ENCODE measurements at regions not wholly inside any gene's neighbourhood (a gene's known extent, or its start where the extent isn't known, plus 50 kb on each side); places are given as distances from the start of the nearest gene placed in this dataset.
"Not testable (repeated sequence)": the region's sequence is repeated elsewhere in the genome, so short reads cannot be mapped to it uniquely, and the experiment has no call there.

DNA sequence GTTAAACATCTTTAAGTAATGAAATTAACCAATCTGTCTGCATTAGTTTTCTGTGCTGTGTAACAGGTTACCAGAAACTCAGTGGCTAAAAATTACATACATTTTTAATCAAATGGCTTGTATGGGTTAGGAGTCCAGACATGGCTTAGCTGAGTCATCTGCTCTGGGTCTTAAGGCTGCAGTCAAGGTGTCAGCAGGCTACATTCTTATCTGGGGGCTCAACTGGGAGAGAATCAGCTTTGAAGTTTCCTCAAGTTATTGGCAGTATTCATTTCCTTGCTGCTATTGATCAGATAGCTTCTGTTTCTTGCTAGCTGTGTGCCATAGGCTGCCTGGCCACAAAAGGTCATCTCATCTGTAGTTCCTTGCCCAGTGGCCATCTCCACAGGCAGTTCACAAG is 1163.0 kb downstream of the DIAPH3 start:
- Histone ChIP-seq H3K27me3 (ENCODE audit: control insufficient read depth, insufficient read depth, low read length) (no peaks in the 10 kb centered on the region), H3K9ac (ENCODE audit: low read length) (no peak overlapping the region), H3K27ac (ENCODE audit: low read length) (no peak overlapping the region), H3K9me3 (ENCODE audit: control insufficient read depth, low read depth, low read length) (no peaks in the 10 kb centered on the region), H3K4me1 (ENCODE audit: control insufficient read depth, low read depth, low read length) (peaks cover 7% of the 10 kb centered on the region), H3K36me3 (ENCODE audit: control insufficient read depth, low read depth, low read length) (no peaks in the 10 kb centered on the region), H3K4me3 (ENCODE audit: low read length) (no peak overlapping the region)

DNA sequence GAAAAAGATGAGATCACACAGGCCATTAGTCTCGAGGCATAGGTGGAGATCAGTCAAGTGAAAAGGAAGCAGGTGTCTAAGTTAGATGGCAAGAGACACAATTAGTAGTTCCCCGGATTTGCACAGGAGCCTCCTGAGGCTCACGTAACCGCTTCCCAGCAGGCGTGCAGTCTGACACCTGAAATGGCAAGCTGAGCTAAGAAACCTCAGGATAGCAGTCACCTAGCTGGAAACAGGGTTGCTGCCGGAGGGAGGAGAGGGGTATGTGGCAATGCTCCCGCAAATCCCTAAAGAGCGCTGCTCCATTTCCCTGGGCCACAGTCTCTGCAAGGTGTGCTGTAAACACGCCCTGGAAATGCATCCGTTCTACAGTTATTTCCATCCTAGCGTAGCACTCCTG is 1151.0 kb downstream of the DIAPH3 start:
- Histone ChIP-seq H3K9ac (ENCODE audit: low read length) (no peak overlapping the region), H3K36me3 (ENCODE audit: control insufficient read depth, low read depth, low read length) (no peaks in the 10 kb centered on the region), H3K27me3 (ENCODE audit: control insufficient read depth, insufficient read depth, low read length) (no peaks in the 10 kb centered on the region)

DNA sequence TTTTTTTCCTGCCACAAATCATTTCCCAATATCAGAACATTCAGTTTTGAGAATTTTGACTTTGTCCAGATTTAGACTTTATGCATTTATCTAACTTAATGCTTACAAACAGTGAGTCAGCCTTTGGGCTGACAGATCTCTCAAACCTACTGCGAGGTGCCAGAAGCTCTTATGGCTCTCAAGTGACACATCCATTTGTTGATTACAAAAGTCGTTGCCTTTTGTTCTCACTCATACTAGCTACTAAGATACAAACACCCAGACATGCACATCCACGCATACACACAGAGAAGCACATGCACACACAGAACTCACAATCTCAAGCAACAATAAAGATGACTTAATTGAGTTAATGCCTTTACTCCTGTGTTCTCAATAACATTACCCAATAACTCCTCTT is 1147.5 kb downstream of the DIAPH3 start:
- Histone ChIP-seq H3K36me3 (ENCODE audit: control insufficient read depth, low read depth, low read length) (no peaks in the 10 kb centered on the region), H3K4me1 (ENCODE audit: control insufficient read depth, low read depth, low read length) (peaks cover 9% of the 10 kb centered on the region), H3K4me3 (ENCODE audit: low read length) (no peak overlapping the region), H3K9me3 (ENCODE audit: control insufficient read depth, low read depth, low read length) (no peaks in the 10 kb centered on the region), H3K27ac (ENCODE audit: low read length) (no peak overlapping the region), H3K9ac (ENCODE audit: low read length) (no peak overlapping the region), H3K27me3 (ENCODE audit: control insufficient read depth, insufficient read depth, low read length) (no peaks in the 10 kb centered on the region)

More for the DNA sequence above, 1151.0 kb downstream of the DIAPH3 start:
- no peak overlapping the region for H3K4me3 ChIP-seq (ENCODE audit: low read length)
- H3K4me1 ChIP-seq (ENCODE audit: control insufficient read depth, low read depth, low read length): no peaks in the 10 kb centered on the region
- no peak overlapping the region for H3K27ac ChIP-seq (ENCODE audit: low read length)
- no peaks in the 10 kb centered on the region for H3K9me3 ChIP-seq (ENCODE audit: control insufficient read depth, low read depth, low read length)

DNA sequence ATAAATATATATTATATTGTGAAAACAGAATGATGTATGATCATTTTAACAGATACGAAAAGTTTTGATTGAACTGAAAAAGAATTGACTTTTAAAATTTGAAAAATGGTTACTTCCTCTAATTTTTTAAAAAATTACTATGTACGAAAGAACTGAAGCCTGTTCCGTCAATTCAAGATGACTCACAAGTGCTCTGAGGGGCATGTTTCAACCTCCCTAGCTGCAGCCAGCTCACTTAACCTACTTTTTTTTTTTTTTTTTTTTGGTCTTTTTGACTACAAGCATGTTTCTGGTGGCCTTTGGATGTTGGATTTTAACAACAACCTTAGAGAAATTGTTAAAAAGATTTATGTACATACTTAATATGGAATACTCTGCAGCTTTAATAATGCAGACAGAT is 1139.3 kb downstream of the DIAPH3 start:
- Histone ChIP-seq H3K27me3 (ENCODE audit: control insufficient read depth, insufficient read depth, low read length) (no peaks in the 10 kb centered on the region), H3K9ac (ENCODE audit: low read length) (no peak overlapping the region), H3K4me3 (ENCODE audit: low read length) (no peak overlapping the region), H3K27ac (ENCODE audit: low read length) (no peak overlapping the region), H3K4me1 (ENCODE audit: control insufficient read depth, low read depth, low read length) (no peaks in the 10 kb centered on the region), H3K9me3 (ENCODE audit: control insufficient read depth, low read depth, low read length) (no peaks in the 10 kb centered on the region), H3K36me3 (ENCODE audit: control insufficient read depth, low read depth, low read length) (no peaks in the 10 kb centered on the region)

DNA sequence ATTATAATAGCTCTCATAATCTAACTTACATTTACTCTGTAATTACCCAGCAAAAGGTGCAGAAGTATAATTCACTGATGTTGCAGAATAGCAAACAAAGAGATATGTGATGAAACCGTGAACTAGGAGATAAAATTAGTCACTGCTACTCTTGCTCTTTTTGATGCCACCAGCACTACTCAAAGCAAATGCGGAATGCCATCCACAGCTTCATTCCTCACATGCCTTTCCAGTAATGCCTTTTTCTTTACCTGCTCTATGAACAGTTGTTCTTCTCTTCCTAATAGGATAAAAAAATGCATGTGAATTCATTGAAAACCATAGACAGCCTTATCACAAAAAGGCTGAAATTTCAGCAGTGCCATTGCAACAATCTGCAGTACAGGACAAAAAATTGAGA is 1129.5 kb downstream of the DIAPH3 start:
- no peak overlapping the region for H3K4me3 ChIP-seq (ENCODE audit: low read length)
- no peaks in the 10 kb centered on the region for H3K9me3 ChIP-seq (ENCODE audit: control insufficient read depth, low read depth, low read length)
- H3K27ac ChIP-seq (ENCODE audit: low read length): no peak overlapping the region
- no peak overlapping the region for H3K9ac ChIP-seq (ENCODE audit: low read length)
- no peaks in the 10 kb centered on the region for H3K36me3 ChIP-seq (ENCODE audit: control insufficient read depth, low read depth, low read length)
- no peaks in the 10 kb centered on the region for H3K27me3 ChIP-seq (ENCODE audit: control insufficient read depth, insufficient read depth, low read length)
- H3K4me1 ChIP-seq (ENCODE audit: control insufficient read depth, low read depth, low read length): peaks cover 4% of the 10 kb centered on the region

DNA sequence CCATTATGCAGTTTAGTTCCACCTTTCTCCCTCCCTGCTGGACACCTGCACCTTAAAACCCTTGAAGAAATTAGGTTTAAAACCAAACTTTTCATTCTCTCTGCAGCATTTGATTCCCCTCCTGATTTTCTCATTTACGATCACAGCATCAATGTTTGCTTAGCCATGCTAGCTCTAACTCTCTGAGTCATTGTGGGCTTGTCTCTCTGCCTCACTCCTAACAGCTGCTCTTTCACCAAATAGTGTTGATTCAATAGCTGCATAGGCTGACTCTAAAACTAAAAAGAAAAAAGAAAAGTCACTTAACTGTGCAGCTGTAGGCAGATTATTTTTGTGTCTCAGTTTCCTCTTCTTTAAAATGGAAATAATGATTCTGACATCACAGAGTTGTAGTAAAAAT is 1124.9 kb downstream of the DIAPH3 start:
- peaks cover 4% of the 10 kb centered on the region for H3K4me1 ChIP-seq (ENCODE audit: control insufficient read depth, low read depth, low read length)
- no peaks in the 10 kb centered on the region for H3K36me3 ChIP-seq (ENCODE audit: control insufficient read depth, low read depth, low read length)
- no peak overlapping the region for H3K9ac ChIP-seq (ENCODE audit: low read length)
- H3K27ac ChIP-seq (ENCODE audit: low read length): no peak overlapping the region
- no peak overlapping the region for H3K4me3 ChIP-seq (ENCODE audit: low read length)
- no peaks in the 10 kb centered on the region for H3K27me3 ChIP-seq (ENCODE audit: control insufficient read depth, insufficient read depth, low read length)
- no peaks in the 10 kb centered on the region for H3K9me3 ChIP-seq (ENCODE audit: control insufficient read depth, low read depth, low read length)

DNA sequence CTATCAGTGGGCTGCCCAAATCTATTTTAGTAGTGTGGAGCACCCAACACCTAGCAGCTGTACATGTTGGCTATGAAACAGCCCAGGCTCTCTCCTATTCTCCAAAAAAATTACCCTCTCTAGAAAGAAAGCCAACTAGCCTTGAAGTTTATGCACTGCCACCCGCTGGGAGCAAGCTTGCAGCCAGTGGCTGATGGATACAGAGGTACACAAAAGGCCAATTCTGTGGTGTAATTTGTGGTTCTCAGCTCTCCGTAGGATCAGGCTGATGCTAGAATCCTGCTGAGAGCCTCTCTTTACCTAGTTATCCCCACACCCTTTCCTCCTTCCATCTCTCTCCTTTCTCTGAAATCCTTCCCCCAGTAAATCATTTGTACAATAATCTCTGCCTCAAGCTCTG is 1120.7 kb downstream of the DIAPH3 start:
- no peak overlapping the region for H3K9ac ChIP-seq (ENCODE audit: low read length)
- no peaks in the 10 kb centered on the region for H3K4me1 ChIP-seq (ENCODE audit: control insufficient read depth, low read depth, low read length)
- no peak overlapping the region for H3K4me3 ChIP-seq (ENCODE audit: low read length)
- no peaks in the 10 kb centered on the region for H3K27me3 ChIP-seq (ENCODE audit: control insufficient read depth, insufficient read depth, low read length)
- H3K36me3 ChIP-seq (ENCODE audit: control insufficient read depth, low read depth, low read length): no peaks in the 10 kb centered on the region
- H3K9me3 ChIP-seq (ENCODE audit: control insufficient read depth, low read depth, low read length): no peaks in the 10 kb centered on the region
- H3K27ac ChIP-seq (ENCODE audit: low read length): no peak overlapping the region

DNA sequence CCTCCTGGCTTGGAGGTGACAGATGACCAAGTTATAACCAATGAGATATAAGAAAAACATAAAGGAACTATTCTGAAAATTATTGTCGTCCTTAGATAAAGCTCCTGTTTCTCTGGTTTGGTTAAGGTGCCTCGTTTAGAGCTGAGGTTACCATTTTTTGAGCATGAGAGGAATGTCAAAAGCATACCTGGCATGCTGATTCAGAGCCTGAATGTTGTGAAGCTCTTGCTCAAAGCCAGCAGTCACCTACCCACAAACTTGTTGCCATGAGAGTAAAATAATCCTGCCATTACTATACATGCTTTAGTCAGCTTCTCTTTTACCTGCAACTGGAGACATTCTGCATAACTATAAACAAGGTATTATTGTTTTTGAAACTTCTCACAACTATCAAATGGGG is 1116.2 kb downstream of the DIAPH3 start:
- Histone ChIP-seq H3K27me3 (ENCODE audit: control insufficient read depth, insufficient read depth, low read length) (no peaks in the 10 kb centered on the region), H3K4me1 (ENCODE audit: control insufficient read depth, low read depth, low read length) (no peaks in the 10 kb centered on the region), H3K4me3 (ENCODE audit: low read length) (no peak overlapping the region), H3K9ac (ENCODE audit: low read length) (no peak overlapping the region), H3K27ac (ENCODE audit: low read length) (no peak overlapping the region), H3K9me3 (ENCODE audit: control insufficient read depth, low read depth, low read length) (no peaks in the 10 kb centered on the region), H3K36me3 (ENCODE audit: control insufficient read depth, low read depth, low read length) (no peaks in the 10 kb centered on the region)

DNA sequence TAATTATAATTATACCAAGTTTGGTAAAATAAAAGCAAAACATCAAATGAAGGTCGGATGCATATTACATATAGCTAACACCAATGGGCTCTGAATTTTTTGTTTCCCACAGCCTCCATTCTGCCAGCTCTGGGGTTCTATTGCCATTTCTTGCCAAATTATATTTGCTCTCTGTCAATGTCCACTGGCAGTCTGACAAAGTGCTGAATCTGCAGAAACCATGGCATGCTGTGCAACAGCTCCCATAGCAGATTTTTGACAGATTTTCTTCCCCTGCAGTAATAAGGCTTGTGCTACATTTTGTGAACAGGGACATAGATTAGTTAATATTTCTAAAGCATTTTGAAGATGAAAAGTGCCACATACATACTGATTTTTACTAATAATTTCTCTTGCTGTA is 1102.1 kb downstream of the DIAPH3 start:
- Histone ChIP-seq H3K36me3 (ENCODE audit: control insufficient read depth, low read depth, low read length) (no peaks in the 10 kb centered on the region), H3K4me1 (ENCODE audit: control insufficient read depth, low read depth, low read length) (no peaks in the 10 kb centered on the region)

DNA sequence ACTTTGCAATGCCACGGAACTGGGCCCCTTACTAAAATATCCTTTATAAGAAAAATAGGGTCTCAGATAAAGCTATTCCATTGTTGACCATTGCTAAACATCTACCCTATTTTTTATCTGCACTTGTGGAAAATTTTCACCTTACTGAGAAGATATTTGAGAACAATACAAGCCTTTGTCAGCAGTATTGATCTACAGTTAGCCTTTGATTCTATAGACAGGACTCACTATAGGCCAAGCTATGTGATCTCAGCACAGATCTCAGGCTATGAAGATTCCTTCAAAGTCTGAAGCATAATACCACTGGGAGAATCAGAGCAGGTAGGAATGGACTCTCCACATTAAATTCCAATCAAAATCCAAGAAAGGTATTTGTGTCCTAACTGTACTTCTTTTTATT is 1099.7 kb downstream of the DIAPH3 start:
- H3K27me3 ChIP-seq (ENCODE audit: control insufficient read depth, insufficient read depth, low read length): no peaks in the 10 kb centered on the region

More for the DNA sequence above, 1102.1 kb downstream of the DIAPH3 start:
- Histone ChIP-seq H3K9ac (ENCODE audit: low read length) (no peak overlapping the region), H3K4me3 (ENCODE audit: low read length) (no peak overlapping the region), H3K27me3 (ENCODE audit: control insufficient read depth, insufficient read depth, low read length) (no peaks in the 10 kb centered on the region), H3K27ac (ENCODE audit: low read length) (no peak overlapping the region), H3K9me3 (ENCODE audit: control insufficient read depth, low read depth, low read length) (no peaks in the 10 kb centered on the region)

DNA sequence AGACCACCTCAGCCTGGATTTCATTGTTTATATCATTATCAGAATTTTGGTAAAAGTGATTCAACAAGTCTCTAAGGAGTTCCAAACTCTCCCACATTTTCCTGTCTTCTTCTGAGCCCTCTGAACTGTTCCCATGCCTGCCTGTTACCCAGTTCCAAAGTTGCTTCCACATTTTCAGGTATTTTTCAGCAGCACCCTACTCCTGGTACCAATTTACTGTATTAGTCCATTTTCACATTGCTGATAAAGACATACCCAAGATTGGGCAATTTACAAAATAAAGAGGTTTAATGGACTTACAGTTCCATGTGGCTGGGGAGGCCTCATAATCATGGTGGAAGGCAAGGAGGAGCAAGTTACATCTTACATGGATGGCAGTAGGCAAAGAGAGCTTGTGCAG is 1087.3 kb downstream of the DIAPH3 start:
- H3K27ac ChIP-seq (ENCODE audit: low read length); H3K9me3 ChIP-seq (ENCODE audit: control insufficient read depth, low read depth, low read length); H3K4me3 ChIP-seq (ENCODE audit: low read length); H3K4me1 ChIP-seq (ENCODE audit: control insufficient read depth, low read depth, low read length); H3K36me3 ChIP-seq (ENCODE audit: control insufficient read depth, low read depth, low read length); H3K9ac ChIP-seq (ENCODE audit: low read length); H3K27me3 ChIP-seq (ENCODE audit: control insufficient read depth, insufficient read depth, low read length): not testable (repeated sequence)

More for the DNA sequence above, 1099.7 kb downstream of the DIAPH3 start:
- H3K36me3 ChIP-seq (ENCODE audit: control insufficient read depth, low read depth, low read length): no peaks in the 10 kb centered on the region
- no peak overlapping the region for H3K9ac ChIP-seq (ENCODE audit: low read length)
- no peak overlapping the region for H3K4me3 ChIP-seq (ENCODE audit: low read length)
- H3K9me3 ChIP-seq (ENCODE audit: control insufficient read depth, low read depth, low read length): no peaks in the 10 kb centered on the region
- H3K27ac ChIP-seq (ENCODE audit: low read length): no peak overlapping the region
- H3K4me1 ChIP-seq (ENCODE audit: control insufficient read depth, low read depth, low read length): no peaks in the 10 kb centered on the region

DNA sequence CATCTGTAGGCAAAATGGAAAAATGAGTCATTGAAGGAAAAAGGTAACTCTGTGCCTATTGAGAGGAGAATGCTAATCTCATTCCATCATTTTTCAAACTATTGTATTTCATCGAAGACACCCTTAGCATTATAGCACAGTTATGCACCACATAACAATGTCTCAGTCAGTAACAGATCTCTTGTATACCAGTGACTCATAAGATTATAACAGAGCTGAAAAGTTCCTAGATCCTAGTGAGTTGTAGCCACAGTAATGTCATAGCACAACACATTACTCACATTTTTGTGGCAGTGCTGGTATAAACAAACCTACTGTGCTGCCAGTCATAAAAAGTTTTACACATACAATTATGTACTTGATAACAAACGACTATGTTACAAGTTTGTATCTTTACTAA is 1077.6 kb downstream of the DIAPH3 start:
- Histone ChIP-seq H3K4me1 (ENCODE audit: control insufficient read depth, low read depth, low read length) (no peaks in the 10 kb centered on the region), H3K36me3 (ENCODE audit: control insufficient read depth, low read depth, low read length) (no peaks in the 10 kb centered on the region), H3K9ac (ENCODE audit: low read length) (no peak overlapping the region), H3K27ac (ENCODE audit: low read length) (no peak overlapping the region), H3K27me3 (ENCODE audit: control insufficient read depth, insufficient read depth, low read length) (no peaks in the 10 kb centered on the region), H3K4me3 (ENCODE audit: low read length) (no peak overlapping the region), H3K9me3 (ENCODE audit: control insufficient read depth, low read depth, low read length) (no peaks in the 10 kb centered on the region)

Measured in iPS-18a (cell line).